GM19395 (cell line): ENCODE measurements at regions not wholly inside any gene's neighbourhood (a gene's known extent, or its start where the extent isn't known, plus 50 kb on each side); places are given as distances from the start of the nearest gene placed in this dataset.
A peak's percentile ranks its signal among the peaks of the same experiment; 100 is the strongest.

Experiments
- ATAC-seq: cut with Tn5 transposase; IDR thresholded peaks from one replicate; pipeline ENCODE4 v1.9.1; 2021; ENCODE audit warnings: mild to moderate bottlenecking, moderate library complexity; ENCODE audit not compliant: unreplicated experiment

DNA sequence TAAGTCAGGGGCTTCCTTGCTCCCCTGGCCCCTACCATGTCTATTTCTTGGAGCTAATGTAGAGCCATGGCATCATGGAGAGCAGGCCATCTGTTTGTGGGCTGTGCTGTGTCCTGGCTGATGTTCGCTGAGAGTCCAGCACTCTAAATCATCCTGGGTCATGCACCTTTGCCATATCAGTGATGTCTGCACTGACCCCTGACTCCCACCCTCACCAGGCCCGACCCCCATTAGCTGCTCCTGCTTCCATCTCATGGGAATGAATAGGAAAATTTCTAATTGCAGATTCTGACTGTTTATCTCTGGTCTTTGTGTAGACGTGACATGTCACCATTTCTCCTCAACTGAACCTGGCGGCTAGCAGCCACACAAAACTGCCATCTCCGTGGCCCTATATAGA lies 236.9 kb downstream of the NSG2 start:
- no peak for ATAC-seq

DNA sequence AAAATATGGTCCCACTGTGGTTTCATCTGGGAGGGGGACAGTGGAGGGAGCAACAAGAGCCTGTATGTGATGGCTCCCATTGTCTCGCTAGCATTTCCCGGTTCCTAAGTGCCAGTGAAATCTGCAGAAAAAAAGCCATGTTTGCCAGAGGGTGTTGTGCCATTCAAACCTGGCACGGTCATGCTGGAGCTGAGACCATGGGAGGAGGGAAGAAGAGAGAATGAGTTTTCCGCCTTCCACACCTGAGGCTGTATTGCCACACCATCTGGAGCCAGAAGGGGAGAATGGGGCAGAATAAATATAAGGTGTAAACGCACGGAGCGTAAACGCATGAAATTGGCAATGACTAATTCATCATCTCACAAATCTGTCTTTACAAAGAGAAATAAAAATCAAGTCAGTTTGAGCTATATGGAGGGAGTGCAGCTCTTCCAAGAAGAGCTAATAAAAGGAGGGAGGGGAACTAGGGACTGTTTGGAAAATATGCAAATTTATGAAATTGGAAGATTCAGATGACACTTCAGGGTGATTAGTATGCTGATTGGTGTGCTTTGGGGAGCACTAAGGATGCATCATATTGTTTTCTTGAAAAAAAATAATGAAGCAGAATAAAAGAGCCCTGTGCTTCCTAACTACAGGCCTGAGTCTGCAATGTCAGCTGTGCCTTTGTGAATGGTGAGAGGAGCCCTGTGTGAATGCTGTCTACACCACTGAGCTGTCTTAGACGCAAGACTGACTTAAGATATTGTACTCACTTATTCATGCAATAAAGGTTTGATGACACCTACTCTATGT lies 237.9 kb downstream of the NSG2 start:
- ATAC-seq = no peak

DNA sequence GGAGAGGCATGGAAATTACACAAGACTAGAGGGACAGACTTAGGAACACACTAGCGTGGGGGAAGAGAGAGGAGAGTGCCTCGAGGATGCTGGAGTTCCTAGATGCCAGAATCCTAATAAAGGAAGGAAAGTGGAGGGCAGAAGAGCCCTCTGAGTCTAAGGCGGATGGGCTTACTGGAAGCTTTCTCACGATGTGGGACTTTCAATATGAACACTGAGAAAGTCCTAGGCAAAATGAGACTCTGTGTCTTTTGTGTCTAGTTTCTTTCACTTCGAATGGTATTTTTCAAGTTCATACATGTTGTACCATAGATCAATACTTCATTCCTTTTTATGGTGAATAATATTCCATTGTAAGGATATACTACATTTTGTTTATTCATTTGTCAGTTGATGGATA lies 239.4 kb downstream of the NSG2 start:
- ATAC-seq = peak; percentile 65

DNA sequence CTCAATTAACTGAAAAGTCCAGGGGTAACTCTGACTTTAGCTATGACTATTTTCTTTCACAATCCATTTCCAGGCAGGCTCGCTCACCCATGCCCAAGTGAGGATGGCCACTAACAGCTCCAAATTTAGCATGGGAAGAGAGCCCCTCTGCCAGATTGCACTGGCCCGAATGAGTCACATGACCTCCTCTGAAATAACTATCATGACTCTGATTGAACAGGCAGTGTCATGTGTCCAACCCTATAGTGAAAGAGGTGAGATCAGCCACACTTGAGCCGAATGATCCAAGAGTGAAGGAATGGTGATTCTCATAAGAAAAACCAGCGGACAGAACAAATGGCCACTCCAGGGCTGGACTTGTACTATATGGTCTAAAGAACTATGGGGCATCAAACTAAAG lies 242.3 kb downstream of the NSG2 start:
- no peak for ATAC-seq

DNA sequence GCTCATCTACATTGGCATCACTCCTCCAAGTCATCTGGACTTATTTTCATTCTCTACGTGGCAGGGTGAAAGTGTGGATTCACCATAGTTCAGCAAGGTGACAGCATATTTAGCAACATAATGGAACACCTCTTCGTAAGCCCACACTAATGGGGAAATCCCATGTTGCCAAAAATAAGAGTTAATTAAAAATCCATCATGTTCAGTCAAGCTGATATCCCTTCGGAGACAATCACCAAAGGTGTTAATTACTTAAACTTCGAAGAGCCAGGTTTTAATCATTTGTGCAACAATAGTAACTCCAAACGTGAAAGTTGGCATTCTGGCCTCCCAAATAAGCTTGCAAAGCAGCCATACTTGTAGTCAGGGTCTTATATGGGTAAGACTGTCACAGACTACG lies 242.9 kb downstream of the NSG2 start:
- no peak for ATAC-seq

DNA sequence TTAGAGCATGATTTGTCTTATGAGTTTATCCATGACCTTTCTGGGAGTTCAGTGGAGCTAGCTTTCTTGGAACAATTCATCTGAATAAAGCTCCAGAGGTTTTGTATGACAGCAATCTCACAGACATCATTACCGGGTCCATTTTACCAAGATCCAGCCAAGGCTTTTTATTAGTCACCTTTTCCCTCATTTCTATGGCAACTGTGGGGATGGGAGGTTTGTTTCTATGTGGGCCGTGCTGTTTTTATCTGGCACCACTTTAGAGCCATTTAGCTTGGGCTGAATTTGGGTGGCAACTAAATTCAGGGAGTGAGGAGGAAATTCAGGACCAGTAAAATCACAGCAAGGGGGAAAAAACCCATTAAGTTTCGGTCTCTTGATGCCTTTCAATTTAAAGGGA lies 245.7 kb downstream of the NSG2 start:
- no peak for ATAC-seq

DNA sequence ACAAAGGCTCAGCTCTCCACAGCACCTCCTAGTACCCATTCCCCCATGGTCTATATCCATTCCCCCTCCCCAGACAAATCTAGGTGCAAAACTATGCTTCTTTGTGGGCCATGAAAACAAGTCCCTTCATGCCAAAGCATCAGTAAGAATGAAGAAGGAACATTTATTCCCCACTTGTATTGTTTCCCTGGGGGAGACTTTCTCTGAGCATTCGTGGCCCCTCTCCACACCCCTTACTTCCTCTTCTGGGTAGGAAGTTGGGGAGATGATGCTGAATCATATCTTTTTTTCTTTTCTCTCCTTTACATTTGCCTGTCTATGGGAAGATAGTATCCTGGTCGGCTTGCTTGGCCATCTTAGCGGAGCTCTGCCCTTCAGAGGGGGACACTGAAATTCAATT lies 246.8 kb downstream of the NSG2 start:
- ATAC-seq = no peak

DNA sequence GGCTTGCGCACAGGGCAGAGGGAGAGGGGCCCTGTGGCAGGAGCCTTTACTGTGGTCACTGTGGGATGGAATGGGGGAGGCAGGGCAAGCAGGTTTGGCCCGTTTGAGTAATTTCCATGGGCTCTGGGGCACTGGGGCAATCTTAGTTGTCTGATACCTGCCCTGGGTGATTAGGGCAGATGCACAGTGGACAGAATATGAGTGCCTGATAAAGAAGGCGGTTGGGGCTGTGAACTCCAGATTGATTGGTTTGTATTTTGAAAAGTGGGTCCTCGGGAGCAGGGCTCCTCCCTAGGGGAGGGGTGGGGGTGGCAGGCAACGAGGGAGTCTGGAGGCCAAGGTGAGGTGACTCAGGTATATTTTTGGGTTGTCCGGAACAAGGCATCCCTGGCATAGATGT lies 247.5 kb downstream of the NSG2 start:
- no peak for ATAC-seq

DNA sequence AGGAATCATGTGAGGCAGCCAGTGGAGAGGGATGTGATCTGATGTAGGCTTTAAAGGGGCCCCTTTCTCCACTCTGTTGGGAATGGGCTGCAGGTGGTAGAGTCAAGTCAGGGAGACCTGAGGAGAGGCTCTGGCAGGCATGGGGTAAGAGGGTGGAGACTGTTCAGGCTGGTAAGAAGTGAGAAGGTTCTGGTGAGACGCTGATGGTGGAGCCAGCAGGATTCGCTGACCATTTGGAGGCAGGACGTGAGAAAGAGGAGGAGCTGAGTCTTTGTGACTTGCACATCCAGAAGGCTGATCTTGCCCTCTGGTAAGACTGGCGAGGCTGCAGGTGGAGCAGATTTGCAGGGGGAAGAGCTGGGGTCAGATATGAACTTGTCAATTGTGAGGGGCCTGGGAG lies 248.0 kb downstream of the NSG2 start:
- ATAC-seq = no peak

DNA sequence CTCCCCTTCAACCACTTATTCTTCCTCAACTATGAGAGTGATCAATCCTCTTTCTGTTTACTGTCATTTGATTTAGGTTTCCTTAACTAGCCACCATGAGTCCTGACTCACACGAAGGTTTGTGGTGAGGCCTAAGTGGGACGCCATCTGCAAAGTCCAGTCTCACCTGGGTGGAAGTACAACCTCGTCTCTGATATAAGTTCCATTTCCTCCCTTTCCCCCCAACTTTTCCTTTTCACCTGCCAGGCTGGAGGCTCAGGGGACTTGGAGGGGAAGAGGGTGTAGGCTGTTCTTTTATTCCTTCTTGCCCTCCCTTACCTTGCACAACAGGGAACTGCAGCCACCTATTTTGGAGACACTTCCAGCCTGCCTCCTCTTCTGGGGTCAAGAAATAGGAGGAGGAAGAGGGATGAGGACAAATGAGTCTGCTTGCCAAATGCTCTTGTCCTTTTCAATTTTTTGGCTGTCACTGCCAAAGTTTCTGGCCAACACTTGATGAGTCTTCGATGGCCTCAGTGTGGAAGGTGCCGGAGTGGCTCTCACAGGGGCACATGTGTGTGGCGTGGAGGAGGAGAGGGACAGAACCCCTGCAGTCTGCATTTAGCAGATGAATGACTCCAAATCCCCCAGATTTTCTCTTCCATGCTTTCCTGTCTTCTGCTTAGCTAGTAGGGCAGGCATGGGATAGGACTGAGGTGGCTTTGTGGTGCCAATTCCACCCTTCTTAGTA lies 249.6 kb downstream of the NSG2 start:
- no peak for ATAC-seq

DNA sequence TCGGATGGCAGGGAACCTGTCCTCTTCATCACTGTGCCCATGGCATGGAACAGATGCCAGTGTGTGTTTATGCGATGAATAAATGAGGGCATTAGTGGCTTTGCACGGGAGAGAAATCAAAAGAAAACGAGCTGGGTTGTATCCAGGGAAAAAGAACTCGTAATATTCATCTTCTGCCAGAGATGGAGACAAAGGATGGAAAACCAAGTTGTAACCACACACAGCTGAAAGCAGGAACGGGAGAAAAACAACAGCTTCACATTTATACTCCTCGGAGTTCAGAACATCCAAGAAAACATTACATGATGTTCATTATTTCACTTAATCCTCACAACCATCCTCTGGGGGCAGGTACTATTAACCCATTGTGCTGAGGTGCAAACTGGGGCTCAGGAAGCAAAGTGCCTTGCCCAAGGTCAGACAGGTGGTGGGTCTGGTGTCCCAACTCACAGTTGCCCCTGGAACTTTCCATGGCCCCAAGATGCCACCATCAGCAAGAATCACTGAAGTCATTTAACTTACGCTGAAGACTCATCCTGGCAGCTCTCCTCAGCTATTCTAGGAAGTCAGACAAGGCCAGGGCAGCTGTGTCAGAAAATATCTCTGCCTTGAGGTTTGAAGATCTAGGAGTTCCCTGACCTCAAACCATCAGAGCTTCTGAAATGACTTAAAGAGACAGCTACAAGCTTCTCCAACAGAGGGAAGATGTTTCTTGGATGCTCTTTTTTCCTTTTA lies 250.4 kb downstream of the NSG2 start:
- ATAC-seq = no peak

DNA sequence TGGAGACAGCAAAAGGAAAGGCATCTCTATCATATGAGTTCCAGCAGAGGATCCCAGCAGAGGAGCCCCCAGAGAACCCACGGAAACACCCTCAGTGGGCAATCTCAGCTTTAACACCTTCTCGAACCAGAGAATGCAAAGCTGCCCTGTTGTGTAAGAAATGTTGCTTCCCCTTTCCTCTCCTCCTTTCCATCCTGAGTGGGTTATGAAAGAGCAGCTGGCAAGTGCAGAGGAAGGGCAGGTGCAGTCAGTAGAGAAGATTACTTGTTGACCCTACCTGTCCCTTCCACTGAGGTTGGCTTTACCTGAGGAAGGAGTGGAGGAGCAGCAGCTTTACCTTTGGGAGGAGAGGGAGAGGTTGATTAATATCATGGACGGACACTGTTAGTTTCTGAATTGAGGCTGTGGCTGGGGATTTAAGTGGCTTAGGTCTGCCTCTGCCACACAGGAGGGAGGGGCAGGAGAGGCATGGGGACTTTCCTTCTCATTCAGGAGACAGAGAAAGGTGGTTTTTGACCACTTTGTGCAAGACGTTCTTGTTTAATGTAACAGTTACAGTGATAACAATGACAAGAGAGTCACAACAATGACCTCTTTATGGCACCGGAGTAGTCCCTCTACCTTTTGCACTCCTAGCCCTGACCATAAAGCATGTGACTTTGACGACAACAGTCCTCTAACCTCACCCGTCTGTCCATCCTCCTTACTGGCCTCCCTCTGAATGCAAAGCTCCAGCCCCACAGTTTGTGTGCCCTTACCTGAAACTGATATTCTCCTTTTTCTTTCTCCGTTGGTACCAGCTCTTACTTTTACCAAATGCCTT lies 254.8 kb downstream of the NSG2 start:
- ATAC-seq = no peak

DNA sequence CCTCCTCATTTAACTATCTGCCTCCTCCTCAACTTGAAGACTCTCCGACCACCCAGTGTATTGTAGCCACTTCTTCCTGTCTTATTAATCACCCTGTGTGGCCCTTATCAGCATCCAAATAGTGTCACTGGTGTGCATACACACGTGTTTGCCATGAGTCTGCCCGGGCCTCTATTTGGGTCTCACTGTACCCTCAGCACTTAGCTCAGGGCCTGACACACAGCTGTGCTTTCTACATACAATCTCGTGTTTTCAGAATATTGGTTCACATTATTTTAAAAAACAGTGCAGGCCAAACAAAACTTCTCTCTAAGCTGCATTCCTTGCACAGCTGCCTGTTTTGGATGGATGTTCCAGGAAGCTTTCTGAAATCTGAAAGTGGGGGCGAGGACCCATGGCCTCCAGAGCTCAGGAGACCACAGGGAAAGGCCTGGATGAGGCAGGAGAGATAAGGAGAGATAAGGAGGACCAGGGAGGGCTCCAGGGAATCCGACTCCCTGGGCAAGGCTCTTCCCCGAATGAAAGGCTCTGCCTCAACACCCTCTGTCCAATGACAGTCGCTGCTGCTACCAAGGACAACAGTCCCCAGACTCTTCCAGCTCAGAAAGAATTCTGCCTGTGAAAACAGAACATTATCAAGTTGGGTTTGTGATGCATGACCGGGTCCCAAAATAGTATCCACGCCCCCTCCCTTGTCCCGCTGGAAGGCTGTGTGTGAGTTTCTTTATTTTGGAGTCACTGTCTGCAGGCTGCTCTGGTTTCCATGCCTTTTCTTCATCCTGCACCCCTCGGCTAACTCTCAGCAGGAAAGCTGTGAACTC lies 255.6 kb downstream of the NSG2 start:
- no peak for ATAC-seq

DNA sequence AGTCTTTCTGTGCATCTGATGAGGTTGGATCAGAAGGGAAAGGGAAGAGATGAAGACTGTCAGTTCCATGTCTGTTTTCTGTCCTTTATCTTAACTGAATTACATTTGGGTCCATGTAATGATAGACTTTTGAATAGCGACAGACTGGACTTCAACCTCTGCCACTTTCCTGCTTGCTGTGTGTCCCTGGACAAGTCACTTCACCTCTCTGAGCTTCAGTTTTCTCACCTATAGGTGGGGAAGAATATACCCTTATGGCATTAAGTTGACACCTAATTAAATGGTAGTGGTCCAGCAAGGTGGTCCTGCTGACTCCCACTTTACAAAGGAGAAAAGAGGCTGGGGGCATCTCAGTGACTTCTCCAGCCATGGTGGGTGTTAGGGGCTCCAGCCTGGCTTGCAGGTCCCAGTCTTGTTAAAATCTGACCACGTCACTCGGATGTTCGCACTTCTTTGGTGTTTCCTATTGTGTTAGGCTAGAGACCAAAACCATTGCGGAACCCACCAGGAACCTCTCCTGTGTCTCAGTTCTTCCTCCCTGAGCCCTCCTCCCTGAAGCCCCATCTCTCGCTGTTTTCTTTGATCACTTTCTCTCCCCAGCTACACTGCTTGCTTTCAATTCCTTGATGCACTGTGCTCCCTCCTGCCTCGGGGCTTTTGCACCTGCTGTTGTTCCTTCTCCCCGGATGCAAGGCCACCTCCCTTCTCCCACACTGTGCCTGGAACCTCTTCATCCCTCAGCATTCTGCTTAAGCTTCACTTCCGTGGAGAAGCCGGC lies 256.5 kb downstream of the NSG2 start:
- ATAC-seq = no peak

DNA sequence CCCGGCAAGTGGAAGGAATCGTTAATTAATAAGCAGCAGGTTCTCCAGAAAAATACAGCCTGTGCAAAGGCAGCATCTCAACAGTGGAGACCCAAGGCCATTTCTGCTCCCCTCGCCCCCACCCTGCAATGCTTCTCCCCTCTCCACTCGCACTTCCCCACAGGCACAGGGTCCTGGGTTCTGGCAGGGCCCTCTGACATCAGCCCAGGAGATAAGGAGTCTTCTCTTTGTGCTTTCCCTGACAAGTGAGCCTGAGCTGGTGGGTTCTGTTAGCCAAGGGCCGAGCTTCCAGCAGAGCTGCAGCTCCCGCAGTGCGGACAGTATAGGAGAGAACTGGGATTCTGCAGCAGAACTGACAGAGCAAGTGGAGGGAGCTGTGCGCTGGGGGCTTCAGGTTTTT lies 257.5 kb downstream of the NSG2 start:
- no peak for ATAC-seq

DNA sequence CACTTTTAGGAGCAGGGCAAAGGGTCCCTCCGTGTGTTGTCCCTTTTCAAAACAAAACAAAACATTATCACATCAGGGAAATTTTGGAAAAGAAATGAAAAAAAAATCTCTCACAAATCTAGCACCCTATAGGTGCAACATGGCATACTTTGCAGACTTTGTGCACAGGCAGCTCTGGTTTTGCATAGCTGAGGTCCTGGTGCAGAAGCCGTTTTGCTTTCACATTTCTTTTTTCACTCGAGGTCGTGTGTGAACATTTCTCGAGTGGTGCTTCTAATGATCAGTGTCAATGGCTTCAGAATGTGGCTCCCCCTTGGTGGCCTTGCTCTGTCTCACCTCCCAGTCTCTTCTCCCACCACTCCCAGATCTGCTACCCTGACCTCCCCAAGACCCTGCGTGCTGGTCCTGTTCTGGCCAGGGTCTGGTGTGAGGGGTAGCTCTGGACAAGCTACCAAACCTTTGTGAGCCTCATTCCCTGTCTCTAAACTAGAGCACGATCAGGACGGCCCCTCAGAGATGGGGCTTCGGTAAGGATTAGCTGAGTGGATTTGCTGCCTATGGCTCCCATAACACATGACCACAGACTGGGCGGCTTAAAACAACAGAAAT lies 258.0 kb downstream of the NSG2 start:
- ATAC-seq = no peak

DNA sequence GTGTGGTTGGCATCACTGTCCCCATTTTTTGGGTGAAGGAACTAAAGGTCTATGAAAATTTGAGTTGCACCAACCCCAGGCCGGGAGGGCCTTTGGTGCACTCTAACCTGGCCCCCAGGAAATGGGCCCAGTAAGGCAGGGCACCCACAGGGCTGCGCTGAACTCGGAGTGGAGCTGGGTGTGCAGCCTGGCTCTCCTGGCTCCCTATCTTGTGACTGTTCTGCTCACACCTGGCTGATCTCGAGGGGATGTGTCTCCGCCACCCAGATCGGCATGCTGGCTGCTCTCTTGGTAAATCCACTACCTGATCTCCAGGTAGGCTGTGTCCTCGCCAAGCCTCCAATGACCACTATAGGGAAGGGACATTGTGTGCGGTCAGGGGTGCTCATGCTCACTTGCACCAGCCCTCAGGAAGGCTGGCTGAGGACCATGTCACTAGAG lies 259.8 kb downstream of the NSG2 start:
- ATAC-seq = no peak

DNA sequence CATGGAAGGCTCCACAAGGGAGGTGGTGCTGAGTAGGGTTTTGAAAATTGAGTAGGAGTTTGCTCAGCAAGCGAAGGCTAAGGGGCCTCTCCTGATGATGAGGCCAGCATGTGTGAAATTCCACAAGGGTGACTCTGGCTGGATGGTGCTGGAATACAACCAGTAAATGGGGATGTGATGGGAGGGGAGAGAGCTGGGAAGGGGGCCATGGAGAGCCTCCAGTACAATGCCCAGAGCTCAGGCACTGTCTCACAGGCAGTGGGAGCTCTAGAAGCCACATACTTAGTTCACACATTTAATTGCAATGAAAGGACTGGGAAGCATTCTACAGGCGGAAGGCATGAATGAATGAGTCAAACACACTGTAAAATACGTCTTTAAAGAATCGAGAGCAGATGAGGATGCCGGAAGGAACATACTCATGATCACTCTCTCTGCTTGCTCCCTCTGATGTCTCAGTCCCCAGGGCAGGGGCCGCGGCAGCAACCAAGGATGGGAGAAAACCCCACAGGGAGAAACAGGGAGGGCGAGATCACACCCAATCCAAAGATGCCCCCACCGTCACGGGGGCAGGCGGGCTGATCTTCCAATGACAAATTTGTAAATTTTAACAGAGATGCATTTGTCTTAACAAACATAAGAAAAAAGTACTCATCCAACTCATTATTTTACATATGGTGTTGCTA lies 261.0 kb downstream of the NSG2 start:
- no peak for ATAC-seq
